ENCODE measurements at regions not wholly inside any gene's neighbourhood (a gene's known extent, or its start where the extent isn't known, plus 50 kb on each side); places are given as distances from the start of the nearest gene placed in this dataset.
"Not testable (repeated sequence)": the region's sequence is repeated elsewhere in the genome, so short reads cannot be mapped to it uniquely, and the experiment has no call there.

DNA sequence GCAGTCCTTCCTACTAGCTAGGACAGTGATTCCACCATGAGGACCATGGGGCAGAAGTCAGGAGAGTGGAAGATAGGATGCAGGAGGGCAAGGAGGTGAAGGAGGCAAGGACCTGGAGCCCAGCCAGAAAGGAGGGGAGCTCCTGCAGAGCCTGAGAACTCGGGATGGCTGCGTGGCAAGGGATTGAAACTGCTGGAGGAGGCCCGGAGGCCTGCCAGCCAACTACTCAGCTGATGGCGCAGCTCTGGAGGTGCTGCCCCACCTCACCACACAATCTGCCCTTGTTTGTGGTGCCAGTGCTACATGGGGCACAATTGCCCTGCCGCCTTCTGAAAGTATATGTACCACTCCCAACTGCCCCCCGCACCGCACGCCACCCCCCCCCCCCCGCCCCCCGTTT, 307.3 kb upstream of the CHRNA7 start:
- TF ChIP-seq EZH2 (IDR thresholded peaks at IDR 0.05; ENCODE audit: borderline replicate concordance, low read depth, low read length, severe bottlenecking); POLR2AphosphoS5 (IDR thresholded peaks at IDR 0.05; ENCODE audit: insufficient read depth, low read depth, low read length); MYC (IDR thresholded peaks at IDR 0.05; ENCODE audit: low read depth, low read length); POLR2A (IDR thresholded peaks at IDR 0.05; ENCODE audit: low read depth, low read length): not testable (repeated sequence)
- TF ChIP-seq, protein P1, sequence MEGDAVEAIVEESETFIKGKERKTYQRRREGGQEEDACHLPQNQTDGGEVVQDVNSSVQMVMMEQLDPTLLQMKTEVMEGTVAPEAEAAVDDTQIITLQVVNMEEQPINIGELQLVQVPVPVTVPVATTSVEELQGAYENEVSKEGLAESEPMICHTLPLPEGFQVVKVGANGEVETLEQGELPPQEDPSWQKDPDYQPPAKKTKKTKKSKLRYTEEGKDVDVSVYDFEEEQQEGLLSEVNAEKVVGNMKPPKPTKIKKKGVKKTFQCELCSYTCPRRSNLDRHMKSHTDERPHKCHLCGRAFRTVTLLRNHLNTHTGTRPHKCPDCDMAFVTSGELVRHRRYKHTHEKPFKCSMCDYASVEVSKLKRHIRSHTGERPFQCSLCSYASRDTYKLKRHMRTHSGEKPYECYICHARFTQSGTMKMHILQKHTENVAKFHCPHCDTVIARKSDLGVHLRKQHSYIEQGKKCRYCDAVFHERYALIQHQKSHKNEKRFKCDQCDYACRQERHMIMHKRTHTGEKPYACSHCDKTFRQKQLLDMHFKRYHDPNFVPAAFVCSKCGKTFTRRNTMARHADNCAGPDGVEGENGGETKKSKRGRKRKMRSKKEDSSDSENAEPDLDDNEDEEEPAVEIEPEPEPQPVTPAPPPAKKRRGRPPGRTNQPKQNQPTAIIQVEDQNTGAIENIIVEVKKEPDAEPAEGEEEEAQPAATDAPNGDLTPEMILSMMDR (IDR thresholded peaks at IDR 0.05; ENCODE audit: extremely low read depth in 1 of 2, insufficient read depth in 1 of 2, low read depth in 1 of 2, low read length in 2 of 2): not testable (repeated sequence)

Data from endothelial cell of umbilical vein (primary cell).